Kidney (tissue), 13 donors: ENCODE measurements at regions not wholly inside any gene's neighbourhood (a gene's known extent, or its start where the extent isn't known, plus 50 kb on each side); places are given as distances from the start of the nearest gene placed in this dataset.

Source experiments
- DNase-seq, 5 donors: peaks; one replicate each; pipeline ENCODE4 v3.0.0-alpha.2; 2013 to 2020
- FAIRE-seq: peaks from 2 replicates; lab custom pipeline; 2012; peaks lifted over from hg19 to GRCh38; lab: Jason Lieb, UNC
- H3K27ac ChIP-seq, 2 donors: one replicate each; pipeline ENCODE4 v1.7.0; 2013; ENCODE audit warnings: low read depth in 2 of 2, low read length in 2 of 2, inconsistent platforms in 1 of 2
- H3K27me3 ChIP-seq: one replicate; pipeline ENCODE4 v1.7.1; 2013; ENCODE audit warnings: low read length, inconsistent platforms; ENCODE audit not compliant: control insufficient read depth, insufficient read depth
- H3K36me3 ChIP-seq, 3 donors: one replicate each; pipeline versions ENCODE4 v1.7.0 to v1.7.1; 2013; ENCODE audit warnings: low read length in 3 of 3, control low read depth in 1 of 3, inconsistent platforms in 1 of 3; ENCODE audit not compliant: insufficient read depth in 3 of 3, control insufficient read depth in 2 of 3
- H3K4me1 ChIP-seq, 3 donors: one replicate each; pipeline versions ENCODE4 v1.7.0 to v1.7.1; 2013; ENCODE audit warnings: low read length in 3 of 3, inconsistent platforms in 1 of 3, low read depth in 1 of 3; ENCODE audit not compliant: control insufficient read depth in 2 of 3, insufficient read depth in 2 of 3
- H3K4me3 ChIP-seq, 3 donors: one replicate each; pipeline versions ENCODE4 v1.7.0 to v1.8.1; 2013; ENCODE audit warnings: low read length in 3 of 3, control low read depth in 1 of 3, inconsistent platforms in 1 of 3
- H3K9ac ChIP-seq, 3 donors: one replicate each; pipeline versions ENCODE4 v1.7.0 to v1.7.1; 2013; ENCODE audit warnings: low read length in 3 of 3, control low read depth in 1 of 3, inconsistent platforms in 1 of 3
- H3K9me3 ChIP-seq, 3 donors: one replicate each; pipeline versions ENCODE4 v1.7.0 to v1.7.1; 2013; ENCODE audit warnings: low read length in 3 of 3, control low read depth in 1 of 3, inconsistent platforms in 1 of 3; ENCODE audit not compliant: control insufficient read depth in 2 of 3, insufficient read depth in 1 of 3
- intact Hi-C: fragments of 100-400 bp; cut with DNase I; formaldehyde crosslinking; loops from one replicate; pipeline ENCODE4 v1.11.1; 2022
- TF ChIP-seq, protein P1 (sequence below): IDR thresholded peaks from 3 replicates; pipeline ENCODE4 v1.5.1; 2012; ENCODE audit warnings: mild to moderate bottlenecking, moderate library complexity, borderline replicate concordance; ENCODE audit not compliant: insufficient read depth; ENCODE audit errors: extremely low read depth
- donor health status: control.
- donor health status: control.
- donor health status: control.
- donor health status: control.
- donor health status: control.
- donor health status: DM: yes; HTN: yes; CAD: no.
- donor health status: Normal renal cell carcinoma (clear cell type).

DNA sequence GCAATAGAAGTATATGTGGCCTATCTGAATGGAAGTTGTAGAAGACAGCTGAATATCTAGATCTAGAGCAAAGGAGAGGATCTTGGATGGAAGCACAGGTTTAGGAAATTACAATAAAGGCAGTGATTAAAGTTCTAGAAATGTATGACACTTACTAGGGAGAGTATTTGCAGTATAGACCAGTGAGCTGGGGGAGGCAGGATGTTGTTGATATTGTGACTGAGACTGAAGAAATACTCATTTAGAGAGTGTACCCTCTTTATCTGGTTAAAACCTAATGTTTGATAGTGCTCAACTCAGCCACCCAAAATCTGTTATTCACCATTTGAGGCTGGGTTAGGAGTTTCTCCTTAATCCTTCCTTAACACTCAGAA is 439.5 kb downstream of the GRXCR1 start:
- FAIRE-seq (no peak), DNase-seq (no peak)
- TF ChIP-seq, protein P1, sequence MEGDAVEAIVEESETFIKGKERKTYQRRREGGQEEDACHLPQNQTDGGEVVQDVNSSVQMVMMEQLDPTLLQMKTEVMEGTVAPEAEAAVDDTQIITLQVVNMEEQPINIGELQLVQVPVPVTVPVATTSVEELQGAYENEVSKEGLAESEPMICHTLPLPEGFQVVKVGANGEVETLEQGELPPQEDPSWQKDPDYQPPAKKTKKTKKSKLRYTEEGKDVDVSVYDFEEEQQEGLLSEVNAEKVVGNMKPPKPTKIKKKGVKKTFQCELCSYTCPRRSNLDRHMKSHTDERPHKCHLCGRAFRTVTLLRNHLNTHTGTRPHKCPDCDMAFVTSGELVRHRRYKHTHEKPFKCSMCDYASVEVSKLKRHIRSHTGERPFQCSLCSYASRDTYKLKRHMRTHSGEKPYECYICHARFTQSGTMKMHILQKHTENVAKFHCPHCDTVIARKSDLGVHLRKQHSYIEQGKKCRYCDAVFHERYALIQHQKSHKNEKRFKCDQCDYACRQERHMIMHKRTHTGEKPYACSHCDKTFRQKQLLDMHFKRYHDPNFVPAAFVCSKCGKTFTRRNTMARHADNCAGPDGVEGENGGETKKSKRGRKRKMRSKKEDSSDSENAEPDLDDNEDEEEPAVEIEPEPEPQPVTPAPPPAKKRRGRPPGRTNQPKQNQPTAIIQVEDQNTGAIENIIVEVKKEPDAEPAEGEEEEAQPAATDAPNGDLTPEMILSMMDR = no peak
- Histone ChIP-seq H3K4me1 (no peaks in the 10 kb centered on the region), H3K4me3 (no peak overlapping the region), H3K9me3 (no peaks in the 10 kb centered on the region), H3K27ac (no peak overlapping the region), H3K9ac (no peak overlapping the region), H3K36me3 (no peaks in the 10 kb centered on the region), H3K27me3 (no peaks in the 10 kb centered on the region)
- intact Hi-C loops = no loop called here

DNA sequence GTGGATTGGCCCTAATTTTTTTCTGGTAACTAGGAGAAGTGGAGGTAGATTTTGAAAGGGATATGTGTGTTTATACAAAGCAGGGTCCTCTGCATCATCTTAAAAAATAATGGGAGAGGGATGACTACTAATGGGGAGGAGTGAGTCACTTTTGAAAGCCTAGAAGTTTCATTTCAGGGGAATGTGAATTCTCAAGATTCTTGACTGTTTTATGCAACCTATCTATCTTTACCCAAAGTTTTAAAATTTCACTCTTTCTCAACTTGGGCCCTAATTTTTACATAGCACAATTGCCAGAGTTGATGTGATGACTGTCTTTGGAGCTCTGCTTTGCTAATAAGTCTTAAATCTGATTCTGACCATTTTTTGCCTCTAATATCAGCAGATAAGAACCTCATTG is 445.2 kb downstream of the GRXCR1 start:
- no peaks in the 10 kb centered on the region for H3K9me3 ChIP-seq
- no peaks in the 10 kb centered on the region for H3K4me1 ChIP-seq
- no peak overlapping the region for H3K4me3 ChIP-seq
- H3K9ac ChIP-seq = no peak overlapping the region
- no peaks in the 10 kb centered on the region for H3K36me3 ChIP-seq
- no peaks in the 10 kb centered on the region for H3K27me3 ChIP-seq
- no peak for FAIRE-seq
- DNase-seq = no peak
- H3K27ac ChIP-seq = no peak overlapping the region
- intact Hi-C loops = no loop called here
- TF ChIP-seq, protein P1 = no peak

DNA sequence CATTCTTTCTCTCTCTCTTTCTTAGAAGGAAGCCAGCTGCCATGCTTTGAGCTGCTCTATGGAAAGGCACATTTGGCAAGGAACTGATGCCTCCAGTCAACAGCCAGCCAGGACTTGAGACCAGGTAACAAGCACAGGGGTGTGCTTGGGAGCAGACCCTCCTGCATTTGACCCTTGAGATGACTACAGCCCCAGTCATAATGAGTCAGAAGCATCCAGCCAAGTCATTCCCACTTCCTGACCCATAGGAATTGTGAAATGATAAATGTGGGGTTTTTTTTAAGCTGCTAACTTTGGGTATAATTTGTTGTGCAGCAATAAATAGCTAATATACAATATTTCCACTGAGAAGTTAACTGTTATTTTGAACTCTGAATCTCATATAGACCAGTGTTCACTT is 446.9 kb downstream of the GRXCR1 start:
- Histone ChIP-seq H3K27me3 (no peaks in the 10 kb centered on the region), H3K4me3 (no peak overlapping the region), H3K9me3 (no peaks in the 10 kb centered on the region), H3K27ac (no peak overlapping the region), H3K36me3 (no peaks in the 10 kb centered on the region), H3K9ac (no peak overlapping the region), H3K4me1 (no peaks in the 10 kb centered on the region)
- TF ChIP-seq, protein P1 = no peak
- DNase-seq (no peak), FAIRE-seq (no peak)
- intact Hi-C loops = no loop called here

DNA sequence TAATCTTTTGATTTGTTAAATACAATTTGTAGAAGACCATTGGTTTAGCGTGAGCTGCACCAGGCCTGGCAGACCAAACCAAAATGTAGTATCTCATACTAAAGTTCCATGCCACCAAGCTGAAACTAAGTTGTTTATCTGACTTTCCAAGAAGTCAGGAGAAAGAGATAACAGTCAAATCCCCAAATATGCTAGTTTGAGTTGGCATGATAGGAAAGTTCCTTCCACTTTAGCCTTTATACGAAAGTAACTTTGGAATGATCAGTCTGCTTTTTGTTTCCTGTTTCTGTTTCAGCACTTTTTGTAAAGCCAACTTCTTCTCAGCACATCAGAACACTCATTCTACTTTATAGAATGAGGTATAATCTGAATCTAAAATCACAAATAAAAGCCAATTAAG is 449.2 kb downstream of the GRXCR1 start:
- DNase-seq (no peak), FAIRE-seq (no peak)
- H3K4me3 ChIP-seq = no peak overlapping the region
- TF ChIP-seq, protein P1 = no peak
- H3K36me3 ChIP-seq = no peaks in the 10 kb centered on the region
- intact Hi-C loops = no loop called here
- no peaks in the 10 kb centered on the region for H3K9me3 ChIP-seq
- H3K27ac ChIP-seq = no peak overlapping the region
- H3K27me3 ChIP-seq = no peaks in the 10 kb centered on the region
- no peak overlapping the region for H3K9ac ChIP-seq
- H3K4me1 ChIP-seq = no peaks in the 10 kb centered on the region
